ENCODE measurements at regions not wholly inside any gene's neighbourhood (a gene's known extent, or its start where the extent isn't known, plus 50 kb on each side); places are given as distances from the start of the nearest gene placed in this dataset.
A peak's percentile ranks its signal among the peaks of the same experiment; 100 is the strongest.

DNA sequence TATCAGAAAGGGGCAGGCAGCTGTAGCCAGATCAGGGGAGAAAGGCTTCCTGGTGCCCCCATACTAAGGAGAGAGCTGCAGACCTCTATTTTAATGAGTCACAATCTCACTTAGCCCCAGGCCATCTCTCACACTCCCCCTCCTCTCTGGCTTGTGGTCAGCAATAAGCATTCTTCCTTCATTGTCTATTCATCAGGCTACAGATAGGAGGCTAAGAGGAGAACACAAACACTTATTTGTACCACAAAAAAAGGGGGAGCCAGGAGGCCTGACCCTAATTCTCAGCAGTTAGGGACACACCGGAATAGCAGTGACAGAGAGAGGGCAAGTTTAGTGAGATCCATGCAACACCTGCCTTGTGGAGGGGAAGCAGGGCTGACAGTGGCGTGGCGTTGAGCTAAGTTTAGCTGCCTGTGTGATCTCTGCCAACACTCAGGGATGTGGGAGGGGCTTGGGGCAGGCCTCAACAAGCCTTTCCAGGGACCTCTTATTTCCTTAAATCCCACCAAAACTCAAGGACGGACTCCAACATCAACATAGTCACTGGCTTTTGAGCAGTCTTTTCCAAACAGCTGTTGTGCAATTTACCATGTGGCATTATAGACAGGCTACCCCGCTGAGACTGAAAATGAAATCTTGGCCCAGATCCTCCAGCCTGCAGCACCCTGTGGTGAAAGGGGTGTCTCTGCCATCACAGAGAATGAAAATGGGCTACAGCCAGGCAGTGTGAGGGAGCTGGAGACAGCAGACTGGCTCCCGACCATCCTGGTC, 191.9 kb upstream of the TSC22D2 start:
- peak overlapping the region; percentile 51 for H2BK120ac ChIP-seq (ENCODE audit: low read depth, low read length)
- no peak overlapping the region for H3K4me2 ChIP-seq (ENCODE audit: low read length)
- H3K23ac ChIP-seq (ENCODE audit: low read length) = no peak overlapping the region
- H2BK15ac ChIP-seq (replicated peaks; ENCODE audit: low read depth) = no peak overlapping the region
- H3K56ac ChIP-seq (ENCODE audit: low read length) = peak overlapping the region; percentile 78
- H4K8ac ChIP-seq (ENCODE audit: low read depth, low read length) = no peak overlapping the region
- H3K79me2 ChIP-seq (ENCODE audit: control insufficient read depth, insufficient read depth, low read length) = no peaks in the 10 kb centered on the region
- peak overlapping the region; percentile 19 for H3K18ac ChIP-seq (ENCODE audit: low read length)
- no peaks in the 10 kb centered on the region for H3K27me3 ChIP-seq (ENCODE audit: insufficient read depth, low read length, poor library complexity)
- H3K4me1 ChIP-seq (ENCODE audit: control insufficient read depth, low read depth, low read length) = peaks cover 15% of the 10 kb centered on the region
- H3K36me3 ChIP-seq (ENCODE audit: control insufficient read depth, insufficient read depth, low read length) = no peaks in the 10 kb centered on the region
- peak overlapping the region; percentile 93 for H2BK5ac ChIP-seq (ENCODE audit: low read length)
- H3K4me3 ChIP-seq (ENCODE audit: low read length) = no peak overlapping the region
- H2AK5ac ChIP-seq (ENCODE audit: low read length) = no peak overlapping the region
- peak overlapping the region; percentile 68 for H4K5ac ChIP-seq (ENCODE audit: low read length)
- H3K27ac ChIP-seq (ENCODE audit: low read depth, low read length) = peak overlapping the region; percentile 4
- peak overlapping the region; percentile 9 for H3K9ac ChIP-seq (ENCODE audit: low read length)
- DNase-seq = peak; percentile 93
- peak overlapping the region; percentile 49 for H3K4ac ChIP-seq (ENCODE audit: low read depth, low read length)
- no peaks in the 10 kb centered on the region for H3K79me1 ChIP-seq (ENCODE audit: low read length)
- WGBS (ENCODE audit: extremely low coverage, insufficient coverage, low lambda C conversion rate) = no CpG with 5 or more reads among the region's 6 CpGs

DNA sequence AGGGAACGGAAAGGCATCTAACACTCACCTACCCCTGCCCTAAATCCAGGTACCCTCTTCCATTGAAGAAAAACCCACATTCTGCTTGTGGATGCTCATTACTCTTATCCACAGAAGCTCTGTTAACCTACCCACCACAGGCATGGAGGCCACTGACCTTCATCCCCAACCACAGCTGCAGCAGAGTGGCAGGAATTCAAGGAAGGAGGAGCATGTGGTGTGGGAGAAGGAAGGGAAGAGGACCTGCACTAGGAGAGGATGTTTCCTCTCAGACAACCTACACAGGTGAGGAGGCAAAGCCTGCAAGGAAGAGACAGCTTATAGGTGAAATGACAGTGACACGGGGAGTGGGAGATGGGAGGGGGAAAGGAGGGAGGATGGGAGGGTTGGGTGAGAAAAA, 192.5 kb upstream of the TSC22D2 start:
- peak overlapping the region; percentile 92 for H3K23ac ChIP-seq (ENCODE audit: low read length)
- WGBS (ENCODE audit: extremely low coverage, insufficient coverage, low lambda C conversion rate) = 100% methylated on average over 1 of the region's 2 CpGs
- DNase-seq = no peak
- peaks cover 15% of the 10 kb centered on the region for H3K4me1 ChIP-seq (ENCODE audit: control insufficient read depth, low read depth, low read length)
- no peak overlapping the region for H3K4me2 ChIP-seq (ENCODE audit: low read length)
- no peak overlapping the region for H3K4ac ChIP-seq (ENCODE audit: low read depth, low read length)
- H3K79me1 ChIP-seq (ENCODE audit: low read length) = no peaks in the 10 kb centered on the region
- H3K18ac ChIP-seq (ENCODE audit: low read length) = peak overlapping the region; percentile 3
- H3K9ac ChIP-seq (ENCODE audit: low read length) = peak overlapping the region; percentile 14
- H3K79me2 ChIP-seq (ENCODE audit: control insufficient read depth, insufficient read depth, low read length) = no peaks in the 10 kb centered on the region
- H2BK5ac ChIP-seq (ENCODE audit: low read length) = peak overlapping the region; percentile 97
- no peak overlapping the region for H2BK120ac ChIP-seq (ENCODE audit: low read depth, low read length)
- no peak overlapping the region for H3K4me3 ChIP-seq (ENCODE audit: low read length)
- no peak overlapping the region for H4K8ac ChIP-seq (ENCODE audit: low read depth, low read length)
- H2AK5ac ChIP-seq (ENCODE audit: low read length) = peak overlapping the region; percentile 99
- H2BK15ac ChIP-seq (replicated peaks; ENCODE audit: low read depth) = no peak overlapping the region
- no peak overlapping the region for H3K27ac ChIP-seq (ENCODE audit: low read depth, low read length)
- peak overlapping the region; percentile 68 for H3K56ac ChIP-seq (ENCODE audit: low read length)
- H4K5ac ChIP-seq (ENCODE audit: low read length) = no peak overlapping the region
- no peaks in the 10 kb centered on the region for H3K27me3 ChIP-seq (ENCODE audit: insufficient read depth, low read length, poor library complexity)
- no peaks in the 10 kb centered on the region for H3K36me3 ChIP-seq (ENCODE audit: control insufficient read depth, insufficient read depth, low read length)

DNA sequence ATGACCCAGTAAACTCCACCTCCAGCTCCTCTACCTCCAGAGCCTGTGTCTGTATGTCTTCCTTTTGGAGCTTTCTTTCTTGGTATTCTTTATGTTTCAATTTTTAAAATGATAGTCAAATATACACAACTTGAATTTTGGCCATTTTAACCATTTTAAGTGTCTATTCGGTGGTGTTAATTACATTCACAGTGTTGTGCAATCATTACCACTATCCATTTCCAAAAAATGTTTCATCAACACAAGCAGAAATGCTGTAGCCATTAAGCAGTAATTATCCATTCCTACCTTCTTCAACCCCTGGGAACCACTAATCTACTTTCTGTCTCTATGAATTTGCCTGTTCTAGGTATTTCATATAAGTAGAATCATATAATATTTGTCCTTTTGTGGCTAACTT, 194.5 kb upstream of the TSC22D2 start:
- H2BK120ac ChIP-seq (ENCODE audit: low read depth, low read length) = no peak overlapping the region
- no peak overlapping the region for H3K9ac ChIP-seq (ENCODE audit: low read length)
- H4K5ac ChIP-seq (ENCODE audit: low read length) = no peak overlapping the region
- no peak overlapping the region for H3K4ac ChIP-seq (ENCODE audit: low read depth, low read length)
- no peak overlapping the region for H3K18ac ChIP-seq (ENCODE audit: low read length)
- no peaks in the 10 kb centered on the region for H3K36me3 ChIP-seq (ENCODE audit: control insufficient read depth, insufficient read depth, low read length)
- H3K79me2 ChIP-seq (ENCODE audit: control insufficient read depth, insufficient read depth, low read length) = no peaks in the 10 kb centered on the region
- peaks cover 11% of the 10 kb centered on the region for H3K4me1 ChIP-seq (ENCODE audit: control insufficient read depth, low read depth, low read length)
- DNase-seq = no peak
- H2BK5ac ChIP-seq (ENCODE audit: low read length) = no peak overlapping the region
- no peak overlapping the region for H2AK5ac ChIP-seq (ENCODE audit: low read length)
- no CpG with 5 or more reads among the region's 1 CpG for WGBS (ENCODE audit: extremely low coverage, insufficient coverage, low lambda C conversion rate)
- no peak overlapping the region for H2BK15ac ChIP-seq (replicated peaks; ENCODE audit: low read depth)
- H4K8ac ChIP-seq (ENCODE audit: low read depth, low read length) = no peak overlapping the region
- no peak overlapping the region for H3K4me2 ChIP-seq (ENCODE audit: low read length)
- no peak overlapping the region for H3K4me3 ChIP-seq (ENCODE audit: low read length)
- no peaks in the 10 kb centered on the region for H3K79me1 ChIP-seq (ENCODE audit: low read length)
- H3K27me3 ChIP-seq (ENCODE audit: insufficient read depth, low read length, poor library complexity) = no peaks in the 10 kb centered on the region
- no peak overlapping the region for H3K56ac ChIP-seq (ENCODE audit: low read length)
- no peak overlapping the region for H3K27ac ChIP-seq (ENCODE audit: low read depth, low read length)
- H3K23ac ChIP-seq (ENCODE audit: low read length) = no peak overlapping the region

DNA sequence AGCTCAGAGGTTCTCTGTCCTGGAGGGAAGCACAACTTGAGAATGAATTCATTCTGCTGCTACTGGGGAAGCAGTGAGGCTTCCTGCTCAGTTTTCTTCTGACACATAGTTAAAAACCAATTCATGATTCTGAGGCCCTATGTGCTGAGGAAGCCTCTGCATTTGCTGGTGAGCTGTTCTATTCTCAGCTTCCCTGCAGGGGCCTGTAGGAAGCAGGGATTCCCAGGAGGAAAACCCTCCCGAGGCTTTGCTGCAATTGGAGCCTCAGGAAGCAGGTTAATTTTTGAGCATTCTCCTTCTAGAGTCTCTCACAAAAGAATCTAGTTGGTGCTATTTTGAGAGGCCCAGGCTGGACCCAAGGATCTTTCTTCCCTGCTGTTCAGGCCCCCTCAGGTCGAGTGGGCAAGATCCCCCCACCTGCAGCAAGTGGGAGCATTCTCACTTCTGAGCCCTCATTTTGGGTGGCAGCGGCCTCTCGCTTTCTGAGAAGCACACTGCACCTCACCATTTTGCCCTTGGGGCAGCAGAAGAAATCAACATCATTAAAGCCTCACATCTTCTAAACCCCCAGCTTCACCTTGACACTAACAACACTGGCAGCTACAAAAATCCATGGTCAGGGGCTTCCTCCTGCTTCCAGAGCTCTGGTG, 197.5 kb upstream of the TSC22D2 start:
- no peak overlapping the region for H3K4ac ChIP-seq (ENCODE audit: low read depth, low read length)
- no peak overlapping the region for H2BK5ac ChIP-seq (ENCODE audit: low read length)
- peak; percentile 51 for DNase-seq
- H3K27me3 ChIP-seq (ENCODE audit: insufficient read depth, low read length, poor library complexity) = no peaks in the 10 kb centered on the region
- peak overlapping the region; percentile 38 for H3K27ac ChIP-seq (ENCODE audit: low read depth, low read length)
- no peak overlapping the region for H3K4me2 ChIP-seq (ENCODE audit: low read length)
- no peak overlapping the region for H4K5ac ChIP-seq (ENCODE audit: low read length)
- H2BK120ac ChIP-seq (ENCODE audit: low read depth, low read length) = peak overlapping the region; percentile 24
- no peak overlapping the region for H3K18ac ChIP-seq (ENCODE audit: low read length)
- no peak overlapping the region for H2BK15ac ChIP-seq (replicated peaks; ENCODE audit: low read depth)
- no peak overlapping the region for H2AK5ac ChIP-seq (ENCODE audit: low read length)
- H3K9ac ChIP-seq (ENCODE audit: low read length) = no peak overlapping the region
- peak overlapping the region; percentile 36 for H3K56ac ChIP-seq (ENCODE audit: low read length)
- no CpG with 5 or more reads among the region's 4 CpGs for WGBS (ENCODE audit: extremely low coverage, insufficient coverage, low lambda C conversion rate)
- no peak overlapping the region for H4K8ac ChIP-seq (ENCODE audit: low read depth, low read length)
- peaks cover 3% of the 10 kb centered on the region for H3K4me1 ChIP-seq (ENCODE audit: control insufficient read depth, low read depth, low read length)
- no peaks in the 10 kb centered on the region for H3K79me2 ChIP-seq (ENCODE audit: control insufficient read depth, insufficient read depth, low read length)
- no peak overlapping the region for H3K4me3 ChIP-seq (ENCODE audit: low read length)
- H3K79me1 ChIP-seq (ENCODE audit: low read length) = no peaks in the 10 kb centered on the region
- H3K23ac ChIP-seq (ENCODE audit: low read length) = no peak overlapping the region
- H3K36me3 ChIP-seq (ENCODE audit: control insufficient read depth, insufficient read depth, low read length) = no peaks in the 10 kb centered on the region

DNA sequence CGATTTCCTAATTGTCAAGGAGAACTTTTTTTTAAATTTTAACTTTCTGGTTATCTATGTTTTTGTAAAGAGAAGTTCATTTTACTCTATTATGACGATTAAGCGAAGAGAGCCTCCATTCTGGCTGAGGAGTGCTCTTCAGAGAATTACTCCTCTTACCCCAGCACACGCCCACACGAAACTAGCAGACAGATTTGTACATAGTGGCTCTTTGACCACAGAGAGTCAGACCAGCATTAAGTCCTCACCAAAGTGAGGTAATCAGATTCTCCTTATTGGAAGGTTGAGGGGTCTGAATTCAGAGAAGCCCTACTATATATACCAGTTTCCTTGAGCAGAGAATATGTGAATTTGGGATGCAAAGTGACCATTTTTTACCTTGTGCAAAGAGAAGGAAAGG, 204.8 kb upstream of the TSC22D2 start:
- no peak overlapping the region for H3K23ac ChIP-seq (ENCODE audit: low read length)
- no peaks in the 10 kb centered on the region for H3K4me1 ChIP-seq (ENCODE audit: control insufficient read depth, low read depth, low read length)
- peak overlapping the region; percentile 7 for H2BK15ac ChIP-seq (replicated peaks; ENCODE audit: low read depth)
- WGBS (ENCODE audit: extremely low coverage, insufficient coverage, low lambda C conversion rate) = no CpG with 5 or more reads among the region's 5 CpGs
- no peak overlapping the region for H2AK5ac ChIP-seq (ENCODE audit: low read length)
- no peak overlapping the region for H3K4me2 ChIP-seq (ENCODE audit: low read length)
- H3K56ac ChIP-seq (ENCODE audit: low read length) = no peak overlapping the region
- no peak overlapping the region for H3K4me3 ChIP-seq (ENCODE audit: low read length)
- no peak for DNase-seq
- no peak overlapping the region for H3K18ac ChIP-seq (ENCODE audit: low read length)
- H3K9ac ChIP-seq (ENCODE audit: low read length) = no peak overlapping the region
- H2BK5ac ChIP-seq (ENCODE audit: low read length) = no peak overlapping the region
- H3K27ac ChIP-seq (ENCODE audit: low read depth, low read length) = no peak overlapping the region
- no peak overlapping the region for H4K8ac ChIP-seq (ENCODE audit: low read depth, low read length)
- H2BK120ac ChIP-seq (ENCODE audit: low read depth, low read length) = no peak overlapping the region
- H3K79me2 ChIP-seq (ENCODE audit: control insufficient read depth, insufficient read depth, low read length) = no peaks in the 10 kb centered on the region
- no peaks in the 10 kb centered on the region for H3K36me3 ChIP-seq (ENCODE audit: control insufficient read depth, insufficient read depth, low read length)
- no peaks in the 10 kb centered on the region for H3K27me3 ChIP-seq (ENCODE audit: insufficient read depth, low read length, poor library complexity)
- no peak overlapping the region for H4K5ac ChIP-seq (ENCODE audit: low read length)
- H3K4ac ChIP-seq (ENCODE audit: low read depth, low read length) = peak overlapping the region; percentile 20
- H3K79me1 ChIP-seq (ENCODE audit: low read length) = no peaks in the 10 kb centered on the region

Measured in mesendoderm (in vitro differentiated cells).